HT1080 (cell line): ENCODE measurements at regions not wholly inside any gene's neighbourhood (a gene's known extent, or its start where the extent isn't known, plus 50 kb on each side); places are given as distances from the start of the nearest gene placed in this dataset.

Experiments used
- DNase-seq: peaks from one replicate; pipeline ENCODE4 v3.0.0-alpha.2; 2015; ENCODE audit warnings: low read depth

GRCh38 chr21:16302851-16303282, 573.1 kb downstream of the USP25 start:
- no peak for DNase-seq

- DNase-seq: no peak
Observed at GRCh38 chr21:16304174-16305095, 574.7 kb downstream of the USP25 start.

GRCh38 chr21:16305686-16306085, 575.9 kb downstream of the USP25 start:
- no peak for DNase-seq

GRCh38 chr21:16307256-16307655, 577.5 kb downstream of the USP25 start:
- no peak for DNase-seq

GRCh38 chr21:16308269-16308668, 578.5 kb downstream of the USP25 start:
- DNase-seq: peak; percentile 12

- no peak for DNase-seq
Observed at GRCh38 chr21:16309250-16309971, 579.6 kb downstream of the USP25 start.

GRCh38 chr21:16310176-16310575, 580.4 kb downstream of the USP25 start:
- no peak for DNase-seq

GRCh38 chr21:16311229-16311628, 581.4 kb downstream of the USP25 start:
- no peak for DNase-seq

GRCh38 chr21:16312321-16312720, 582.5 kb downstream of the USP25 start:
- no peak for DNase-seq

GRCh38 chr21:16315223-16315622, 585.4 kb downstream of the USP25 start:
- DNase-seq: no peak

GRCh38 chr21:16318651-16319300, 589.0 kb downstream of the USP25 start:
- no peak for DNase-seq

- no peak for DNase-seq
Observed at GRCh38 chr21:16320110-16320509, 590.3 kb downstream of the USP25 start.

GRCh38 chr21:16322454-16322853, 592.7 kb downstream of the USP25 start:
- DNase-seq: no peak

GRCh38 chr21:16323596-16323995, 593.8 kb downstream of the USP25 start:
- DNase-seq: no peak

- DNase-seq: no peak
Observed at GRCh38 chr21:16324630-16325029, 594.8 kb downstream of the USP25 start.

GRCh38 chr21:16330082-16330907, 600.5 kb downstream of the USP25 start:
- DNase-seq: peak; percentile 62

- DNase-seq: no peak
Observed at GRCh38 chr21:16330908-16331268, 601.1 kb downstream of the USP25 start.

GRCh38 chr21:16337266-16337665, 607.5 kb downstream of the USP25 start:
- no peak for DNase-seq

GRCh38 chr21:16342932-16343331, 613.1 kb downstream of the USP25 start:
- DNase-seq: no peak

- no peak for DNase-seq
Observed at GRCh38 chr21:16343776-16344175, 614.0 kb downstream of the USP25 start.

GRCh38 chr21:16345757-16346156, 616.0 kb downstream of the USP25 start:
- no peak for DNase-seq
